ENCODE measurements at regions not wholly inside any gene's neighbourhood (a gene's known extent, or its start where the extent isn't known, plus 50 kb on each side); places are given as distances from the start of the nearest gene placed in this dataset.

GRCh38 chr14:22040781-22041125 is 367.1 kb upstream of the OR4E1 start:
- TF ChIP-seq CTCF (IDR thresholded peaks at IDR 0.05): no peak
- no peak for TF ChIP-seq EZH2 (IDR thresholded peaks at IDR 0.05; ENCODE audit: borderline replicate concordance, insufficient read depth, low read depth, low read length, poor library complexity, severe bottlenecking)
